Heart left ventricle (tissue), 16 donors: ENCODE measurements at regions not wholly inside any gene's neighbourhood (a gene's known extent, or its start where the extent isn't known, plus 50 kb on each side); places are given as distances from the start of the nearest gene placed in this dataset.
"Not testable (repeated sequence)": the region's sequence is repeated elsewhere in the genome, so short reads cannot be mapped to it uniquely, and the experiment has no call there.

Experiments
- ATAC-seq, 4 donors: fragments of 200-7000 bp; cut with Tn5 transposase; one replicate each; pipeline ENCODE4 v1.9.1; 2020 to 2022; ENCODE audit warnings: moderate library complexity in 4 of 4, mild to moderate bottlenecking in 3 of 4, moderate number of reproducible peaks in 1 of 4
- DNase-seq, 5 donors: peaks; one replicate each; pipeline ENCODE4 v3.0.0-alpha.2; 2020
- H3K27ac ChIP-seq, 12 donors: fragments of 200-600 bp; sonication (generic) in 4 of 12; one replicate each; pipeline versions ENCODE4 v1.5.0 to v1.8.0; 2016 to 2022; ENCODE audit warnings: mild to moderate bottlenecking in 2 of 12
- H3K27me3 ChIP-seq, 9 donors: fragments of 200-600 bp; sonication (generic) in 2 of 9; one replicate each; pipeline versions ENCODE4 v1.5.1 to v1.8.0; 2016 to 2022; ENCODE audit warnings: mild to moderate bottlenecking in 3 of 9
- H3K36me3 ChIP-seq, 9 donors: fragments of 200-600 bp; sonication (generic) in 2 of 9; one replicate each; pipeline versions ENCODE4 v1.5.0 to v1.8.0; 2018 to 2022; ENCODE audit warnings: mild to moderate bottlenecking in 2 of 9
- H3K4me1 ChIP-seq, 12 donors: fragments of 200-600 bp; sonication (generic) in 4 of 12; one replicate each; pipeline versions ENCODE4 v1.5.0 to v1.8.0; 2016 to 2022; ENCODE audit warnings: mild to moderate bottlenecking in 3 of 12
- H3K4me3 ChIP-seq, 12 donors: fragments of 200-600 bp; sonication (generic) in 4 of 12; one replicate each; pipeline versions ENCODE4 v1.5.0 to v1.8.0; 2017 to 2022; ENCODE audit warnings: mild to moderate bottlenecking in 9 of 12, moderate library complexity in 4 of 12
- H3K9me3 ChIP-seq, 12 donors: fragments of 200-600 bp; sonication (generic) in 4 of 12; one replicate each; pipeline versions ENCODE4 v1.5.0 to v1.8.0; 2016 to 2022; ENCODE audit warnings: mild to moderate bottlenecking in 1 of 12
- POLR2A ChIP-seq, 2 donors: fragments of 450-650 bp; IDR thresholded peaks; one replicate each; pipeline ENCODE4 v1.6.1; 2017; ENCODE audit warnings: antibody characterized with exemption in 2 of 2, mild to moderate bottlenecking in 2 of 2, moderate library complexity in 2 of 2
- WGBS, 4 donors: extraction: QIAGEN DNeasy Blood & Tissue Kit in 2 of 4; methylation state at CpG; one replicate each; pipeline versions ENCODE4 v1.1.5 to v1.1.7; 2013 to 2018; 5-methylcytosine and 5-hydroxymethylcytosine counted together
- intact Hi-C, 10 donors: fragments of 100-400 bp; cut with DNase I; formaldehyde crosslinking; loops; one replicate each; pipeline versions ENCODE4 v1.11.1 to v1.14.2; 2022
- TF ChIP-seq, protein P1 (sequence below), 12 donors: fragments of 200-600 bp; sonication (generic) in 4 of 12; IDR thresholded peaks; one replicate each; pipeline versions ENCODE4 v1.5.0 to v1.8.0; 2018 to 2022; ENCODE audit warnings: antibody characterized with exemption in 12 of 12, mild to moderate bottlenecking in 5 of 12
- donor health status: ischemic (EF 13 %, LVEDD 7.1; RV severe dilation, severe dysfunction).
- donor health status: healthy with polysubstance abuse.
- donor health status: DM: no; HTN: yes; CAD: no.
- donor health status: DM: no; HTN: no; CAD: no.
- donor health status: ischemic (EF 25% LVEDD 6.9; RV normal size, moderate dysfunction).
- donor health status: ischemic (EF 25% LVEDD 5.7; RV mildly dilated, moderate dysfunction).
- donor health status: healthy.
- donor health status: DM: yes; HTN: yes; CAD: no.
- donor health status: ischemic (EF 35%, LVEDD 5.7; RV mildly dilated, moderate dysfunction).
- donor health status: nonischemic (EF 11% LVEDD 7.7; RV severe dilation, severe dysfunction).
- donor health status: DM: yes; HTN: yes; CAD: no.
- donor health status: PGD.
- donor health status: ischemic (EF 29% LVEDD 5.4; RV normal size, mild dysfunction).
- donor health status: nonischemic (EF 23%, LVEDD 6.1; RV moderate dilation, normal function).

- no peaks in the 10 kb centered on the region for H3K36me3 ChIP-seq
- peaks cover 0 to 10% (median 3%) of the 10 kb centered on the region in 12 donors for H3K9me3 ChIP-seq
- DNase-seq (peak in 3 of 5 donors; percentile 7 to 43 (median 22)), ATAC-seq (no peak)
- intact Hi-C loops = no loop called here
- peaks cover 0 to 37% (median 14%) of the 10 kb centered on the region in 12 donors for H3K4me1 ChIP-seq
- no peak overlapping the region for H3K4me3 ChIP-seq
- TF ChIP-seq POLR2A (IDR thresholded peaks at IDR 0.05) = no peak
- TF ChIP-seq, protein P1, sequence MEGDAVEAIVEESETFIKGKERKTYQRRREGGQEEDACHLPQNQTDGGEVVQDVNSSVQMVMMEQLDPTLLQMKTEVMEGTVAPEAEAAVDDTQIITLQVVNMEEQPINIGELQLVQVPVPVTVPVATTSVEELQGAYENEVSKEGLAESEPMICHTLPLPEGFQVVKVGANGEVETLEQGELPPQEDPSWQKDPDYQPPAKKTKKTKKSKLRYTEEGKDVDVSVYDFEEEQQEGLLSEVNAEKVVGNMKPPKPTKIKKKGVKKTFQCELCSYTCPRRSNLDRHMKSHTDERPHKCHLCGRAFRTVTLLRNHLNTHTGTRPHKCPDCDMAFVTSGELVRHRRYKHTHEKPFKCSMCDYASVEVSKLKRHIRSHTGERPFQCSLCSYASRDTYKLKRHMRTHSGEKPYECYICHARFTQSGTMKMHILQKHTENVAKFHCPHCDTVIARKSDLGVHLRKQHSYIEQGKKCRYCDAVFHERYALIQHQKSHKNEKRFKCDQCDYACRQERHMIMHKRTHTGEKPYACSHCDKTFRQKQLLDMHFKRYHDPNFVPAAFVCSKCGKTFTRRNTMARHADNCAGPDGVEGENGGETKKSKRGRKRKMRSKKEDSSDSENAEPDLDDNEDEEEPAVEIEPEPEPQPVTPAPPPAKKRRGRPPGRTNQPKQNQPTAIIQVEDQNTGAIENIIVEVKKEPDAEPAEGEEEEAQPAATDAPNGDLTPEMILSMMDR (IDR thresholded peaks at IDR 0.05) = no peak
- H3K27ac ChIP-seq = no peak overlapping the region
- WGBS, 4 donors = 89 to 91% (median 90%) methylated on average over 21 of the region's 21 CpGs
- H3K27me3 ChIP-seq = no peaks in the 10 kb centered on the region
Observed at GRCh38 chr17:83190601-83191387, 111.4 kb downstream of the METRNL start.

DNA sequence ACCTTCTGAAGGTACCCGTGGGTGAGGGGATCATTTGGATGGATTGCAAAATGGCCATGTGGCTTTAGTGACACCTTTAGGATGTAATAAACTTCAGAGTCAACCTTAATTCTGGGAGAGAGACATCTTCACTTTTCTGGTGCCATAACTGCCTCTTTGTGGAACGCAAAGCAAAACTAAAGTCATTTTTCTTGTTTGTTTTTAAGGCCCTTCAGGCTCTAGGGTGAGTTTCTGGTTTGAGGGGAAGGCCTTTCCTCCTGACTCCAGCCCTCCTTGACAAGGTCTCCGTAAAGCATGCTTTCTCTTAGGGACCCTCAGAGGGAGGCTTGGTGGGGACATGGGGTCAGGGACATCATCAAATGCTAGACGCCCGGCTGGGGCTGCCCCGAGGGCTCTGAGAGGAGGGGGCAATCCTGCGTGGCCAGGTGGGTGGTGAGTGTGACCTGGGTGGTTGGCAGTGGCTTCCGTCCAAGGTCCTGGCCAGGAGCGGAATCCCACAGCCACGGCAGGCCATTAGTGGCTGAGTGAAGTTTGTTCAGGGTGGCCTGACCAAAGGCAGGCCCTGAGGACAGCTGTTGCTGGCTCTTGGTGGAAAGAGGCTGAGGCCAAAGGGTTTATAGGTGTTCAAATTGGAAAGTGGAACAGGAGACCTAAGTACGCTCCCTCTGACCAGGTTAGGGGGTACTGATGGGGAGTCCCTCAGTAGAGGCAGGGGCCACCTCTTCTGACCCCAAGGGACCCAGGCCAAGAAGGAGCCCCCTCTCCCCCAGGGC, 112.2 kb downstream of the METRNL start:
- Histone ChIP-seq H3K4me1 (peaks cover 0 to 45% (median 22%) of the 10 kb centered on the region in 12 donors), H3K4me3 (no peak overlapping the region), H3K36me3 (no peaks in the 10 kb centered on the region), H3K27ac (no peak overlapping the region), H3K9me3 (peaks cover 0 to 10% (median 3%) of the 10 kb centered on the region in 12 donors), H3K27me3 (no peaks in the 10 kb centered on the region)
- TF ChIP-seq, protein P1 (IDR thresholded peaks at IDR 0.05) = no peak
- TF ChIP-seq POLR2A (IDR thresholded peaks at IDR 0.05) = no peak
- intact Hi-C loops = no loop called here
- peak in 3 of 5 donors; percentile 8 to 22 (median 17) for DNase-seq
- no peak for ATAC-seq
- WGBS, 4 donors = 91 to 96% (median 95%) methylated on average over 11 of the region's 11 CpGs

GRCh38 chr17:83192161-83192788, 112.9 kb downstream of the METRNL start:
- H3K36me3 ChIP-seq = no peaks in the 10 kb centered on the region
- H3K9me3 ChIP-seq = peaks cover 0 to 10% (median 3%) of the 10 kb centered on the region in 12 donors
- H3K4me3 ChIP-seq = no peak overlapping the region
- peaks cover 0 to 52% (median 25%) of the 10 kb centered on the region in 12 donors for H3K4me1 ChIP-seq
- H3K27ac ChIP-seq = no peak overlapping the region
- no peaks in the 10 kb centered on the region for H3K27me3 ChIP-seq
- intact Hi-C loops = no loop called here
- WGBS, 4 donors = 63 to 86% (median 77%) methylated on average over 7 to 13 of the region's 13 CpGs
- DNase-seq (peak in 4 of 5 donors; percentile 4 to 52 (median 24)), ATAC-seq (peak in 2 of 4 donors; percentile 10 to 19)
- TF ChIP-seq, protein P1 (IDR thresholded peaks at IDR 0.05) = no peak
- TF ChIP-seq POLR2A (IDR thresholded peaks at IDR 0.05) = no peak

GRCh38 chr17:83192789-83193335, 113.5 kb downstream of the METRNL start:
- H3K9me3 ChIP-seq, H3K36me3 ChIP-seq, H3K27ac ChIP-seq, ATAC-seq, H3K4me3 ChIP-seq, H3K27me3 ChIP-seq, intact Hi-C loops: not testable (repeated sequence)
- 41 to 46% methylated on average over 2 of the region's 2 CpGs; no CpG with 5 or more reads in 2 of the 4 donors for WGBS, 4 donors
- peak in 2 of 5 donors; percentile 31 to 54 for DNase-seq
- peaks cover 0 to 54% (median 25%) of the 10 kb centered on the region in 12 donors for H3K4me1 ChIP-seq
